ENCODE measurements at regions not wholly inside any gene's neighbourhood (a gene's known extent, or its start where the extent isn't known, plus 50 kb on each side); places are given as distances from the start of the nearest gene placed in this dataset.
A peak's percentile ranks its signal among the peaks of the same experiment; 100 is the strongest.

GRCh38 chr14:22333422-22334274 is 255.4 kb downstream of the DAD1 start (continued):
- no peak for TF ChIP-seq ZNF142 (CRISPR knock-in tag; IDR thresholded peaks at IDR 0.05)
- TF ChIP-seq RAD51 (IDR thresholded peaks at IDR 0.05; ENCODE audit: borderline replicate concordance), result no peak
- no peak for TF ChIP-seq SRF (IDR thresholded peaks at IDR 0.05; ENCODE audit: low read depth, low read length)
- no peak for TF ChIP-seq TCF12 (IDR thresholded peaks at IDR 0.05)
- no peak for TF ChIP-seq TCF12 (CRISPR knock-in tag; IDR thresholded peaks at IDR 0.05)
- no peak for TF ChIP-seq MTA3 (CRISPR knock-in tag; IDR thresholded peaks at IDR 0.05)
- TF ChIP-seq FOXA3 (CRISPR knock-in tag; IDR thresholded peaks at IDR 0.05), result peak; percentile 99
- no peak for TF ChIP-seq PHF5A (CRISPR knock-in tag; IDR thresholded peaks at IDR 0.05; ENCODE audit: low read depth, unreplicated experiment)
- TF ChIP-seq ZNF160 (CRISPR knock-in tag; IDR thresholded peaks at IDR 0.05), result no peak; the same call in 1 of the 2 replicates
- TF ChIP-seq NR2F2 (IDR thresholded peaks at IDR 0.05; ENCODE audit: borderline replicate concordance, low read depth), result no peak
- no peak for TF ChIP-seq NAIF1 (CRISPR knock-in tag; IDR thresholded peaks at IDR 0.05; ENCODE audit: borderline replicate concordance)
- TF ChIP-seq ZNF280B (CRISPR knock-in tag; IDR thresholded peaks at IDR 0.05; ENCODE audit: borderline replicate concordance), result no peak
- TF ChIP-seq AGO1 (IDR thresholded peaks at IDR 0.05; ENCODE audit: low read depth, low read length, poor library complexity, severe bottlenecking), result no peak
- no peak; a peak in 1 of 4 replicates for TF ChIP-seq REST (IDR thresholded peaks at IDR 0.05; ENCODE audit: borderline replicate concordance in 1 of 2, low read depth in 1 of 2, low read length in 2 of 2)
- TF ChIP-seq PRDM4 (CRISPR knock-in tag; IDR thresholded peaks at IDR 0.05; ENCODE audit: borderline replicate concordance), result no peak

All from HepG2 (cell line).